ENCODE measurements at regions not wholly inside any gene's neighbourhood (a gene's known extent, or its start where the extent isn't known, plus 50 kb on each side); places are given as distances from the start of the nearest gene placed in this dataset.

DNA sequence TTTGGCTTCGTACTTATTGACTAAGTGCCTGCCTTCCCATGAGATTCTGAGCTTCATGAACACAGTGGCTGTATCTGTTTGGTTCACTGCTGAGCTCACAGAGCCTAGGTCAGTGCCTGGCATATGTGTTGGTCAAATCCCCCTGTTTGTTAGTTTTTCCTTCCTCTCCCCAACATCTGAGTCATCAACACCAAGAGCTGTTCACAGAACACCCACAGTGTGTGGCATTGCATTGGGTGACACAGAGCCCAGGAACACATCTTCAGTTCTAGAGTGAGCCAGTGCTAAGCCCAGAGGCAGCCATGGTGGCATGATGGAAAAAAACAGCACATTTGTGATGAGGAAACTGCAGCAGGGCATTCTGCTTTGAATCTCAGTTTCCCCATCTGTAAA lies 294.6 kb downstream of the SEC61B start:
- no peak for DNase-seq (ENCODE audit: low read depth in 1 of 2, low spot score in 2 of 2)
- no peak for FAIRE-seq
- TF ChIP-seq SUZ12 (IDR thresholded peaks at IDR 0.05; ENCODE audit: low read length): no peak
- TF ChIP-seq, protein P1, sequence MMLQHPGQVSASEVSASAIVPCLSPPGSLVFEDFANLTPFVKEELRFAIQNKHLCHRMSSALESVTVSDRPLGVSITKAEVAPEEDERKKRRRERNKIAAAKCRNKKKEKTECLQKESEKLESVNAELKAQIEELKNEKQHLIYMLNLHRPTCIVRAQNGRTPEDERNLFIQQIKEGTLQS (IDR thresholded peaks at IDR 0.05; ENCODE audit: insufficient read depth, low read depth, low read length): no peak
- no peak for TF ChIP-seq ASH2L (IDR thresholded peaks at IDR 0.05; ENCODE audit: low read length)
- TF ChIP-seq JUND (IDR thresholded peaks at IDR 0.05; ENCODE audit: low read length): no peak
- TF ChIP-seq TCF12 (IDR thresholded peaks at IDR 0.05; ENCODE audit: low read depth, low read length): no peak
- no peak for TF ChIP-seq EP300 (IDR thresholded peaks at IDR 0.05; ENCODE audit: borderline replicate concordance in 1 of 2, low read depth in 2 of 2, low read length in 2 of 2)
- TF ChIP-seq HDAC2 (IDR thresholded peaks at IDR 0.05; ENCODE audit: borderline replicate concordance in 1 of 2, low read depth in 2 of 2, low read length in 2 of 2): no peak
- no peak for TF ChIP-seq CTBP2 (IDR thresholded peaks at IDR 0.05; ENCODE audit: borderline replicate concordance, insufficient read depth, insufficient read length, low read length)
- TF ChIP-seq TEAD4 (IDR thresholded peaks at IDR 0.05; ENCODE audit: low read depth, low read length): no peak
- TF ChIP-seq, protein P2, sequence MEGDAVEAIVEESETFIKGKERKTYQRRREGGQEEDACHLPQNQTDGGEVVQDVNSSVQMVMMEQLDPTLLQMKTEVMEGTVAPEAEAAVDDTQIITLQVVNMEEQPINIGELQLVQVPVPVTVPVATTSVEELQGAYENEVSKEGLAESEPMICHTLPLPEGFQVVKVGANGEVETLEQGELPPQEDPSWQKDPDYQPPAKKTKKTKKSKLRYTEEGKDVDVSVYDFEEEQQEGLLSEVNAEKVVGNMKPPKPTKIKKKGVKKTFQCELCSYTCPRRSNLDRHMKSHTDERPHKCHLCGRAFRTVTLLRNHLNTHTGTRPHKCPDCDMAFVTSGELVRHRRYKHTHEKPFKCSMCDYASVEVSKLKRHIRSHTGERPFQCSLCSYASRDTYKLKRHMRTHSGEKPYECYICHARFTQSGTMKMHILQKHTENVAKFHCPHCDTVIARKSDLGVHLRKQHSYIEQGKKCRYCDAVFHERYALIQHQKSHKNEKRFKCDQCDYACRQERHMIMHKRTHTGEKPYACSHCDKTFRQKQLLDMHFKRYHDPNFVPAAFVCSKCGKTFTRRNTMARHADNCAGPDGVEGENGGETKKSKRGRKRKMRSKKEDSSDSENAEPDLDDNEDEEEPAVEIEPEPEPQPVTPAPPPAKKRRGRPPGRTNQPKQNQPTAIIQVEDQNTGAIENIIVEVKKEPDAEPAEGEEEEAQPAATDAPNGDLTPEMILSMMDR (IDR thresholded peaks at IDR 0.05; ENCODE audit: control extremely low read depth in 1 of 3, insufficient read depth in 1 of 3, low read depth in 1 of 3, low read length in 3 of 3): no peak
- no peak for TF ChIP-seq KDM5A (IDR thresholded peaks at IDR 0.05; ENCODE audit: low read length)

More for the DNA sequence above, 294.6 kb downstream of the SEC61B start:
- no peaks in the 10 kb centered on the region for H3K79me2 ChIP-seq (ENCODE audit: control insufficient read depth in 1 of 2, insufficient read depth in 2 of 2, low read length in 2 of 2)
- H4K20me1 ChIP-seq (replicated peaks in 1 of 2; ENCODE audit: control insufficient read depth in 1 of 2, insufficient read depth in 2 of 2, low read length in 2 of 2): no peaks in the 10 kb centered on the region
- H2BK12ac ChIP-seq (ENCODE audit: low read depth, low read length): 0 out of 2 replicates have a peak overlapping the region, but pooled peaks have one; percentile 80
- no peaks in the 10 kb centered on the region for H3K79me1 ChIP-seq (ENCODE audit: low read depth, low read length)
- peak overlapping the region; percentile 47 for H2BK120ac ChIP-seq (replicated peaks; ENCODE audit: low read depth, low read length)
- 95% methylated on average over 1 of the region's 1 CpG; no CpG with 5 or more reads in 1 of the 2 experiments for WGBS, 2 experiments (ENCODE audit: extremely low coverage in 1 of 2, insufficient coverage in 1 of 2, insufficient read length in 1 of 2, insufficient replicate concordance in 2 of 2, low coverage in 1 of 2, low lambda C conversion rate in 2 of 2, missing lambda C conversion rate in 1 of 2)
- no peaks in the 10 kb centered on the region for H3K36me3 ChIP-seq (ENCODE audit: control insufficient read depth in 2 of 4, insufficient read depth in 4 of 4, low read length in 3 of 4)
- H3K4me1 ChIP-seq (replicated peaks in 1 of 4; ENCODE audit: control insufficient read depth in 3 of 4, insufficient read depth in 4 of 4, low read length in 3 of 4): 0 out of 7 replicates have a peak, but pooled peaks cover 0 to 2% (median 0%) of the 10 kb centered on the region in 4 experiments
- no peak overlapping the region for H2BK15ac ChIP-seq (ENCODE audit: low read length)
- H3K14ac ChIP-seq (ENCODE audit: insufficient read length): no peak overlapping the region
- no peak overlapping the region for H3K4me3 ChIP-seq (ENCODE audit: extremely low read depth in 1 of 4, insufficient read depth in 2 of 4, low read depth in 3 of 4, low read length in 4 of 4)
- no peak overlapping the region for H4K8ac ChIP-seq (ENCODE audit: extremely low read depth, insufficient read depth, low read length)
- no peak overlapping the region for H4K5ac ChIP-seq (ENCODE audit: insufficient read length, low read depth, low read length)
- no peak overlapping the region for H2AK5ac ChIP-seq (ENCODE audit: low read depth, low read length)
- no peak overlapping the region; a peak in 1 of 7 replicates for H3K9ac ChIP-seq (replicated peaks in 1 of 4; ENCODE audit: extremely low read depth in 1 of 4, low read depth in 3 of 4, low read length in 3 of 4)
- H3K4ac ChIP-seq (replicated peaks; ENCODE audit: insufficient read length, low read depth, low read length): no peak overlapping the region
- H3K23me2 ChIP-seq (ENCODE audit: low read depth, low read length): peaks cover 1% of the 10 kb centered on the region; the same call in 1 of the 2 replicates
- H3K27ac ChIP-seq (ENCODE audit: low read depth, low read length): no peak overlapping the region
- no peak overlapping the region for H3K56ac ChIP-seq (replicated peaks; ENCODE audit: insufficient read length, low read depth, low read length)
- H4K91ac ChIP-seq (replicated peaks; ENCODE audit: insufficient read length, low read length): no peak overlapping the region
- no peaks in the 10 kb centered on the region for H3K9me3 ChIP-seq (ENCODE audit: insufficient read depth in 2 of 2, low read depth in 1 of 2, low read length in 1 of 2)
- H3K23ac ChIP-seq (ENCODE audit: insufficient read length): no peak overlapping the region
- no peak overlapping the region for H3K18ac ChIP-seq (ENCODE audit: extremely low read depth, low read length)
- no peak overlapping the region for H2BK5ac ChIP-seq (ENCODE audit: low read depth, low read length)
- no peak overlapping the region for H2AFZ ChIP-seq (ENCODE audit: low read length)
- H3K27me3 ChIP-seq (replicated peaks in 1 of 4; ENCODE audit: control insufficient read depth in 3 of 4, extremely low read depth in 1 of 4, insufficient read depth in 3 of 4, low read length in 3 of 4): no peaks in the 10 kb centered on the region
- ChIA-PET CTCF (ENCODE audit: partially characterized antibody) (interaction anchor here (1.2 to 2.3 kb wide), 4 partner anchors 9 to 160 kb away, joined by 3 to 9 read pairs (median 4); no protein-coding TSS in a partner anchor), POLR2A (ENCODE audit: partially characterized antibody) (no interaction called here)
- no peak overlapping the region for H3K4me2 ChIP-seq (ENCODE audit: insufficient read depth in 1 of 2, low read depth in 2 of 2, low read length in 2 of 2)
- H2BK20ac ChIP-seq (ENCODE audit: low read length): no peak overlapping the region
